ENCODE measurements at regions not wholly inside any gene's neighbourhood (a gene's known extent, or its start where the extent isn't known, plus 50 kb on each side); places are given as distances from the start of the nearest gene placed in this dataset.

GRCh38 chr7:68429411-68430117 lies 1168.7 kb upstream of the AUTS2 start:
- intact Hi-C loops (cut with DNase I) = no loop called here
- Histone ChIP-seq H3K4me3 (no peak overlapping the region), H3K27ac (no peak overlapping the region), H3K4me1 (no peaks in the 10 kb centered on the region), H3K9me3 (no peaks in the 10 kb centered on the region), H3K27me3 (no peaks in the 10 kb centered on the region), H3K36me3 (no peaks in the 10 kb centered on the region)
- TF ChIP-seq POLR2A (IDR thresholded peaks at IDR 0.05) = no peak
- ATAC-seq (no peak), DNase-seq (no peak)
- WGBS (ENCODE audit: insufficient coverage, low coverage, low lambda C conversion rate, missing lambda C conversion rate) = 74% methylated on average over 8 of the region's 8 CpGs

- 83% methylated on average over 4 of the region's 4 CpGs for WGBS (ENCODE audit: insufficient coverage, low coverage, low lambda C conversion rate, missing lambda C conversion rate)
- no peak overlapping the region for H3K27ac ChIP-seq
- no peak for ATAC-seq
- intact Hi-C loops (cut with DNase I) = no loop called here
- no peak for DNase-seq
- no peaks in the 10 kb centered on the region for H3K4me1 ChIP-seq
- H3K4me3 ChIP-seq = no peak overlapping the region
- H3K36me3 ChIP-seq = no peaks in the 10 kb centered on the region
- H3K27me3 ChIP-seq = no peaks in the 10 kb centered on the region
- no peaks in the 10 kb centered on the region for H3K9me3 ChIP-seq
- TF ChIP-seq CTCF (IDR thresholded peaks at IDR 0.05) (no peak), POLR2A (IDR thresholded peaks at IDR 0.05) (no peak)
These were observed 1165.7 kb upstream of the AUTS2 start for GRCh38 chr7:68432585-68432984.

GRCh38 chr7:68433462-68434070 lies 1164.7 kb upstream of the AUTS2 start:
- Histone ChIP-seq H3K4me3 (no peak overlapping the region), H3K9me3 (no peaks in the 10 kb centered on the region), H3K36me3 (no peaks in the 10 kb centered on the region), H3K27me3 (no peaks in the 10 kb centered on the region), H3K4me1 (no peaks in the 10 kb centered on the region), H3K27ac (no peak overlapping the region)
- WGBS (ENCODE audit: insufficient coverage, low coverage, low lambda C conversion rate, missing lambda C conversion rate) = 77% methylated on average over 4 of the region's 5 CpGs
- intact Hi-C loops (cut with DNase I) = no loop called here
- TF ChIP-seq CTCF (IDR thresholded peaks at IDR 0.05) (no peak), POLR2A (IDR thresholded peaks at IDR 0.05) (no peak)
- DNase-seq (no peak), ATAC-seq (no peak)

GRCh38 chr7:68434857-68435256 lies 1163.4 kb upstream of the AUTS2 start:
- Histone ChIP-seq H3K27ac (no peak overlapping the region), H3K36me3 (no peaks in the 10 kb centered on the region), H3K4me1 (no peaks in the 10 kb centered on the region), H3K9me3 (no peaks in the 10 kb centered on the region), H3K27me3 (no peaks in the 10 kb centered on the region), H3K4me3 (no peak overlapping the region)
- ATAC-seq (no peak), DNase-seq (no peak)
- no peak for TF ChIP-seq CTCF (IDR thresholded peaks at IDR 0.05)
- no peak for TF ChIP-seq POLR2A (IDR thresholded peaks at IDR 0.05)
- intact Hi-C loops (cut with DNase I) = no loop called here
- 11% methylated on average over 6 of the region's 13 CpGs for WGBS (ENCODE audit: insufficient coverage, low coverage, low lambda C conversion rate, missing lambda C conversion rate)

- Histone ChIP-seq H3K9me3 (no peaks in the 10 kb centered on the region), H3K4me3 (no peak overlapping the region), H3K27me3 (no peaks in the 10 kb centered on the region), H3K4me1 (no peaks in the 10 kb centered on the region), H3K27ac (no peak overlapping the region), H3K36me3 (no peaks in the 10 kb centered on the region)
- DNase-seq = no peak
- intact Hi-C loops (cut with DNase I) = no loop called here
- WGBS (ENCODE audit: insufficient coverage, low coverage, low lambda C conversion rate, missing lambda C conversion rate) = 33% methylated on average over 2 of the region's 2 CpGs
- no peak for TF ChIP-seq CTCF (IDR thresholded peaks at IDR 0.05)
- TF ChIP-seq POLR2A (IDR thresholded peaks at IDR 0.05) = no peak
- ATAC-seq = no peak
These were observed 1160.3 kb upstream of the AUTS2 start for GRCh38 chr7:68438016-68438415.
